GM23338 (cell line): ENCODE measurements at regions not wholly inside any gene's neighbourhood (a gene's known extent, or its start where the extent isn't known, plus 50 kb on each side); places are given as distances from the start of the nearest gene placed in this dataset.

Experiments
- CTCF ChIP-seq, 2 experiments: fragments of 200-600 bp in 1 of 2; sonication (generic) in 1 of 2; conservative IDR thresholded peaks; 2 replicates each; pipeline versions ENCODE4 v1.5.1 to v1.6.1; 2016 to 2017; ENCODE audit warnings: antibody characterized with exemption in 2 of 2, low read depth in 2 of 2, mild to moderate bottlenecking in 2 of 2, moderate library complexity in 1 of 2
- EZH2 ChIP-seq: fragments of 200-600 bp; sonication (generic); IDR thresholded peaks from one replicate; pipeline ENCODE4 v1.8.0; 2017; ENCODE audit warnings: antibody characterized with exemption, mild to moderate bottlenecking, low read depth; ENCODE audit not compliant: unreplicated experiment
- EZH2phosphoT487 ChIP-seq: fragments of 200-600 bp; sonication (generic); IDR thresholded peaks from one replicate; pipeline ENCODE4 v1.8.1; 2018; ENCODE audit warnings: antibody characterized with exemption; ENCODE audit not compliant: unreplicated experiment
- JUNB ChIP-seq: IDR thresholded peaks from one replicate; pipeline ENCODE4 v1.6.1; 2016; ENCODE audit warnings: antibody characterized with exemption; ENCODE audit not compliant: unreplicated experiment
- POLR2AphosphoS5 ChIP-seq: IDR thresholded peaks from 2 replicates; pipeline ENCODE4 v1.6.1; 2016; ENCODE audit warnings: antibody characterized with exemption, low read depth
- REST ChIP-seq: IDR thresholded peaks from one replicate; pipeline ENCODE4 v1.6.1; 2018; ENCODE audit warnings: antibody characterized with exemption; ENCODE audit not compliant: unreplicated experiment
- STAT1 ChIP-seq: IDR thresholded peaks from one replicate; pipeline ENCODE4 v1.6.1; 2016; ENCODE audit warnings: antibody characterized with exemption; ENCODE audit not compliant: unreplicated experiment

GRCh38 chr4:163858515-163858914, 364.0 kb downstream of the TMA16 start:
- TF ChIP-seq CTCF (conservative IDR thresholded peaks at IDR 0.05; ENCODE audit: low read depth in 2 of 2) = no peak
- TF ChIP-seq EZH2 = no peak
- TF ChIP-seq POLR2AphosphoS5 = no peak
- no peak for TF ChIP-seq EZH2phosphoT487
- no peak for TF ChIP-seq STAT1
- no peak for TF ChIP-seq REST
- TF ChIP-seq JUNB = no peak
